ENCODE measurements at regions not wholly inside any gene's neighbourhood (a gene's known extent, or its start where the extent isn't known, plus 50 kb on each side); places are given as distances from the start of the nearest gene placed in this dataset.
"Not testable (repeated sequence)": the region's sequence is repeated elsewhere in the genome, so short reads cannot be mapped to it uniquely, and the experiment has no call there.

- FAIRE-seq: no peak
Observed at GRCh38 chr14:105622329-105622955, 96.1 kb downstream of the TMEM121 start.

GRCh38 chr14:105623178-105623577 is 96.8 kb downstream of the TMEM121 start:
- not testable (repeated sequence) for FAIRE-seq

- not testable (repeated sequence) for FAIRE-seq
Observed at GRCh38 chr14:105624346-105624745, 98.0 kb downstream of the TMEM121 start.

- not testable (repeated sequence) for FAIRE-seq
Observed at GRCh38 chr14:105624749-105625434, 98.5 kb downstream of the TMEM121 start.

DNA sequence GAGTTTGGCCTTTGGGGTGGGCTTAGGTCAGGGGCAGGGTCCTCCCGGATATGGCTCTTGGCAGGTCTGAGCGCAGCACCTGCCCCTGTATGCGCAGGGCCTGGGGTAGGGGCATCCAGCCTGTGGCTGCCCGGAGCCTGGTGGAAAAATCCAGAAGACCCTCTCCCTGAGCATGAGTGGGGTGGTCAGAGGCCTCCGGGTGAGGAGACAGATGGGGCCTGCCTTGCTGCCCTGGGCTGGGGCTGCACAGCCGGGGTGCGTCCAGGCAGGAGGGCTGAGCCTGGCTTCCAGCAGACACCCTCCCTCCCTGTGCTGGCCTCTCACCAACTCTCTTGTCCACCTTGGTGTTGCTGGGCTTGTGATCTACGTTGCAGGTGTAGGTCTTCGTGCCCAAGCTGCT is 99.1 kb downstream of the TMEM121 start:
- not testable (repeated sequence) for FAIRE-seq

- not testable (repeated sequence) for FAIRE-seq
Observed at GRCh38 chr14:105626111-105626510, 99.7 kb downstream of the TMEM121 start.

DNA sequence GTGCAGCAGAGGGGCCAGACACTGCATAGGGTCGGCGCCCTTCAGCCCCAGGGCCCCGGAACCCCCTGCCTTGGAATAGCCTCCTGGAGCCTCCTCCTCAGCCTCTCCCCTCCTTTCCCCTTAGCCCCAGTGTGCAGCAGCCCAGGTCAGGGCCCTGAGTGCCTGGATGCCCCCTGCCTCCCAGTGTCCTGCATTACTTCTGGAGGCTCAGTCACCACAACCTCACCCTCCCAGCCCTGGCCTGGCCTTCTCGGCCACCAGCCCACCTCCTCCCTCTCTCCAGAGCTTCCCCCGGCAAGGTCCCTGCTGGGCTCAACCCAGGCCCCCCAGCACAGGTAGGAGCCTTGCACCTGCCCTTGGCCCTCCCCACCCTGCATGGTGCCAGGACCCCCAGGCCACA is 100.3 kb downstream of the TMEM121 start:
- FAIRE-seq: not testable (repeated sequence)

GRCh38 chr14:105627287-105627686 is 100.9 kb downstream of the TMEM121 start:
- not testable (repeated sequence) for FAIRE-seq

- FAIRE-seq: no peak
Observed at GRCh38 chr14:105627701-105628100, 101.3 kb downstream of the TMEM121 start.

- FAIRE-seq: not testable (repeated sequence)
Observed at GRCh38 chr14:105628126-105628525, 101.7 kb downstream of the TMEM121 start.

DNA sequence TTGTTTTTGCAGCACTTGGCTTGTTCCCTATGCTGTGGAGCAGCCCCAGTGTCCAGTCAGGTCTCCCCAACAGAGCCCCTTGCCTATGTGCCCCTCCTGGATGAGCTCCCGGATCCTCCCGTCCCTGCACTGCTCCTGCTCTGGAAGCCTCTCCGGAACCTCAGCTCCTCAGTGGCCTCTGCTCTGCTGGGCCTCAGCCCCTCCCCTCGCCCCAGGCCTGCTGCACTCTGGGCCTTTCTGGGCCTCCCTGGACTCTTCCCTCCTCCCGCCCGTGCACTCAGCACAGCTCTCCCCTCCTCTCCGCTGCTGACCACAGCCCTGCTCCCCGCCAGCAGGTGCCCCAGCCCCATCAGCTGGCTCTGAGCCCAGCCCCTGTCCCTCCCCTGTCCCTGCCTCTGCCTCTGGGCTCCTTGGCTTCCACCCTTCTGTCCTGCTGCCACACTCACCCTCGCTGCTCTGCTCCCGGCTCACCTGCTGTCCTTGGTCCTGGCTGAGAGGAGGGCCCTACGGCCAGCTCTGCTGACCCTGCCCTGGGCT is 102.2 kb downstream of the TMEM121 start:
- FAIRE-seq: not testable (repeated sequence)

- FAIRE-seq: not testable (repeated sequence)
Observed at GRCh38 chr14:105629091-105629885, 102.9 kb downstream of the TMEM121 start.

DNA sequence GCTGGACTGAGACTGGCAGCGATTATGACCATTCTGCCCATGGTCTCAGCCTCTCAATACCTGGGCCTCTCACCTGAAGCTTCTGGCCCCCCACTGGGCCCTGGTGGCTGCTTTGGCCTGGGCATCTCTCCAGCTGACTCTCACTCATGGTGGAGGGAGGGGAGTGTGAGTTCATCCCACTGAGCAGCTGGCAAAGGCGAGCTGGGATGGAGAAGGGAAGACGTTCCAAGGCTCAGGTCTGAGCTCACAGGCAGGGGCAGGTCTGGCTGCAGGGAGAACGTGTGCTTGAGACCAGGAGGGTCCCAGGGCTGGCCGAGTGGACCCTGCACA is 103.5 kb downstream of the TMEM121 start:
- FAIRE-seq: no peak

DNA sequence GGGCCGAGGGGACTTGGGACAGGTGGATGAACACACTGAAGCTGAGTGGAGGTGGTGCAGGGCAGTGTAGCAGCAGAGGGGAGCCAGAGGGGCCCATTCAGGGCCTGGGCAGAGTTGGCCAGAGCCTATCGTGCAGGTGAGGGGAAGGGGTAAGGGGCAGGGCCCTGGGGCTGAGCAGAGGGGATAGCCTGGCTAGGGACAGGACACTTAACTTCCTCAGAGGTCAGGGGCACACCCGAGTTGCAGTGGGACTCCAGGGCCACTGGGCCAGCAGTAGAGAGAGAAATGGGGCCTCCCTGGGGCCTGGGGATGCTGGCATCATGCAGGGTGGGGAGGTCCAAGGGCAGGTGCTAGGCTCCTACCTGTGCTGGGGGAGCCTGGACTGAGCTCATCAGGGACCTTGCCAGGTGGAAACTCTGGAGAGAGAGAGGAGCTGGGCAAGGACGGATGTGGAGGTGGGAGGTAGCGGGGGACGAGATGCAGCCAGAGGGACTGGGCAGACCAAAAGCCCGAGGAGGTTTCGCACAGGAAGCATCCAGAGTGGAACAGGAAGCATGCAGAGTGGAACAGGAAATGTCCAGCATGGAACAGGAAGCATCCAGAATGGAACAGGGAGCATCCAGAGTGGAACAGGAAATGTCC is 104.0 kb downstream of the TMEM121 start:
- not testable (repeated sequence) for FAIRE-seq

DNA sequence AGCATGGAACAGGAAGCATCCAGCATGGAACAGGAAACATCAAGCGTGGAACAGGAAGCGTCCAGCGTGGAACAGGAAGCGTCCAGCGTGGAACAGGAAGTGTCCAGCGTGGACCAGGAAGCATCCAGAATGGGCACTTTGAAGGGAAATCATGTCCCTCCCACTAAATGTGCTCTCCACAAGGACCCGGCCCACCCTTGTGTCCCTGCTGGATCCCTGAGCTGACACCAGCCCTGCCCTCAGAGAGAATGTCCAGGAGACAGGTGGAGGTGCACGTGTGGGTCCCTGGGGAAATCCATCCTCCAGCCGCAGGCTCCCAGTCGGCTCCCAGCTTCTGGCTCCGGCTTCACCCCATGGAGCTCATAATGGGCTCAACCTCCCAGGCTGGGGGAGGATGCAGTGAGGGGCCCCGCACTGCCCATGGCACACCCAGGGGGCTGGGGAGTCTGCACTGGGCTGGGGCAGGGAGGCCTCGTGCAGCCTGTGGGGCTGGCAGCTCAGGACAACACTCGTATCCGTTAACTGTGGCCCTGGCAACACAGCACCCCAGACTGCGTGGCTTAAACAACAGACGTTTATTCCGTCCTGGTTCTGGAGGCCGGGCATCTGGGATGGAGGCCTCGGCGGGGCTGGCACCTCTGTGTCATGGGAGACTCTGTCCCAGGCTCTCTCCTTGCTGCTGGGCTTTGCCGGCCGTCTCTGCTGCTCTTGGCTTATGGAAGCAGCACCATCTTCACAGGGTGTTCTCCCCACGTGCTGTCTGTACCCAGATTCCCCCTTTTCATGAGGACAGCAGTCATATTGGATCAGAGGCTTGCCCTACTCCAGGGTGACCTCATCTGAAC is 104.8 kb downstream of the TMEM121 start:
- FAIRE-seq: not testable (repeated sequence)

DNA sequence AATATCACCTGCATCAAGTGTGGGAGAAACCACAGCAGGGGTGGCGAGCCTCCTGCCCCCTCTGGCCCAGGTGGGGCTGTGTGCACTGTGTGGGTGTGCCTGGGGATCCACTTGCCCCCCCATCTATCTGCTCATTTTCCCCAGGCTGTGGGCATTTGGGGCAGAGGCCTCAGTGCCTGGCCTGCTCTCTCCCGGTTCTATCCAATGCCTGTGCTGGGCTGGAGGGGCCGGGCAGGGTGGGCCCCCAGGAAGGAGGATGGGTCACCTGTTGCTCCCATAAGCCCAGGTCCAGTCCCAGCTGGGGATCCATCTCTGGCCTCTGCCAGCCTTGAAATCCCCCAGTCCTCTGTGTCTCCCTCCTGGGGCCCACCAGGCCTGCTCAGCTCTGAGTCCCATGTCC is 105.6 kb downstream of the TMEM121 start:
- no peak for FAIRE-seq

DNA sequence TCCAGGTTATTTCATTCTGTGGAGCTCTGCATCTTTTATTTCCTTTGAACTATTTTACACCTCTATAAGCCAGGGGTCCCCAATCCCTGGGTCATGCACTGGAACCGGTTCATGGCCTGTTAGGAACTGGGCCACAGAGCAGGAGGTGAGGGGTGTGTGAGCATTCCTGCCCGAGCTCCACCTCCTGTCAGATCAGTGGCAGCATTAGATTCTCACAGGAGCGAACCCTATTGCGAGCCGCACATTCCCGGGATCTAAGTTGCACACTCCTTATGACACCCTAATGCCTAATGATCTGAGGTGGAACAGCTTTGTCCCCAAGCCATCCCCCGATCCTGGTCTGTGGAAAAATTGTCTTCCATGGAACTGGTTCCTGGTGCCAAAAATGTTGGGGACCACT is 107.2 kb downstream of the TMEM121 start:
- not testable (repeated sequence) for FAIRE-seq

GRCh38 chr14:105635560-105635959 is 109.2 kb downstream of the TMEM121 start:
- no peak for FAIRE-seq

- FAIRE-seq: not testable (repeated sequence)
Observed at GRCh38 chr14:105636021-105636420, 109.6 kb downstream of the TMEM121 start.

DNA sequence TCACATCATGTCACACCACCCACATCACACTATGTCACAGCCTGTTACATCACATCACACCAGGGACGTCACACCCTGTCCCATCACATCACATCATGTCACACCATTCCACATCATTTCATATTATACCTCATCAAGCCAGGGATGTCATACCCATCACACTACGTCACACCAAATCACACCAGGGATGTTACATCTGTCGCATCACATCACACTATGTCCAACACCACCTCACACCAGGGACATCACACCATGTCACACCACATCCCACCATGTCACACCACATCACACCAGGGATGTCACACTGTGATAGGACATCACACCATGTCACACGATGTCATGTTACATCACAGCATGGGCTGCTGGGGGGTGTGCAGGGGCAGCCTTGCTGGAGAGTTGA is 110.6 kb downstream of the TMEM121 start:
- no peak for FAIRE-seq

GRCh38 chr14:105637345-105637744 is 111.0 kb downstream of the TMEM121 start:
- FAIRE-seq: not testable (repeated sequence)
